SK-N-DZ (cell line): ENCODE measurements at regions not wholly inside any gene's neighbourhood (a gene's known extent, or its start where the extent isn't known, plus 50 kb on each side); places are given as distances from the start of the nearest gene placed in this dataset.

Experiments used
- DNase-seq: peaks from one replicate; pipeline ENCODE4 v3.0.0-alpha.2; 2015; ENCODE audit warnings: low spot score

- DNase-seq: no peak
These were observed 93.2 kb downstream of the PTCSC3 start for GRCh38 chr14:36083317-36083716.

GRCh38 chr14:36078080-36078479, 98.4 kb downstream of the PTCSC3 start:
- DNase-seq: no peak

GRCh38 chr14:36076197-36076596, 100.3 kb downstream of the PTCSC3 start:
- no peak for DNase-seq

- no peak for DNase-seq
These were observed 101.3 kb downstream of the PTCSC3 start for GRCh38 chr14:36075203-36075602.

GRCh38 chr14:36070720-36071043, 105.8 kb downstream of the PTCSC3 start:
- DNase-seq: no peak

- DNase-seq: peak; percentile 52
These were observed 106.3 kb downstream of the PTCSC3 start for GRCh38 chr14:36070031-36070719.

- DNase-seq: peak; percentile 33
These were observed 107.0 kb downstream of the PTCSC3 start for GRCh38 chr14:36069535-36069900.

- DNase-seq: no peak
These were observed 107.6 kb downstream of the PTCSC3 start for GRCh38 chr14:36068777-36069534.

GRCh38 chr14:36067428-36068187, 108.9 kb downstream of the PTCSC3 start:
- DNase-seq: no peak

- no peak for DNase-seq
These were observed 109.9 kb downstream of the PTCSC3 start for GRCh38 chr14:36066636-36067035.

- no peak for DNase-seq
These were observed 110.7 kb downstream of the PTCSC3 start for GRCh38 chr14:36065831-36066230.

- no peak for DNase-seq
These were observed 117.0 kb downstream of the PTCSC3 start for GRCh38 chr14:36059531-36059930.

GRCh38 chr14:36057452-36058116, 118.9 kb downstream of the PTCSC3 start:
- no peak for DNase-seq

- no peak for DNase-seq
These were observed 119.7 kb downstream of the PTCSC3 start for GRCh38 chr14:36056845-36057244.

GRCh38 chr14:36055681-36056225, 120.8 kb downstream of the PTCSC3 start:
- DNase-seq: no peak

- no peak for DNase-seq
These were observed 121.5 kb downstream of the PTCSC3 start for GRCh38 chr14:36055052-36055378.

- no peak for DNase-seq
These were observed 122.0 kb downstream of the PTCSC3 start for GRCh38 chr14:36054353-36055051.

- DNase-seq: no peak
These were observed 123.8 kb downstream of the PTCSC3 start for GRCh38 chr14:36052681-36053080.

GRCh38 chr14:36052063-36052462, 124.5 kb downstream of the PTCSC3 start:
- no peak for DNase-seq

GRCh38 chr14:36048667-36049066, 127.9 kb downstream of the PTCSC3 start:
- no peak for DNase-seq

- no peak for DNase-seq
These were observed 128.6 kb downstream of the PTCSC3 start for GRCh38 chr14:36047912-36048311.
